Activated T-helper 1 cell treated with anti-CD3 and anti-CD28 coated beads, Interleukin-12 subunit alpha, Interleukin-12 subunit beta, Interleukin-2, Interleukin-4 antibody, amounts not matched to agents 30 ng/mL and 10 ng/mL and 1 ng/mL, durations not matched to agents 14 hours and 24 hours and 36 hours (primary cell): ENCODE measurements at regions not wholly inside any gene's neighbourhood (a gene's known extent, or its start where the extent isn't known, plus 50 kb on each side); places are given as distances from the start of the nearest gene placed in this dataset.

Source experiments
- DNase-seq: peaks from one replicate; pipeline ENCODE4 v3.0.0; 2021; ENCODE audit warnings: low spot score
- H3K27ac Mint-ChIP-seq: one replicate; pipeline ENCODE4 v1.8.0; 2021; ENCODE audit warnings: mild to moderate bottlenecking, mixed read lengths
- H3K27me3 Mint-ChIP-seq: one replicate; pipeline ENCODE4 v1.8.0; 2022; ENCODE audit warnings: mild to moderate bottlenecking, moderate library complexity, mixed read lengths; ENCODE audit not compliant: insufficient read depth
- H3K36me3 Mint-ChIP-seq: one replicate; pipeline ENCODE4 v1.8.0; 2021; ENCODE audit warnings: low read depth, mixed read lengths
- H3K4me1 Mint-ChIP-seq: one replicate; pipeline ENCODE4 v1.8.0; 2021; ENCODE audit warnings: low read depth, mixed read lengths
- H3K4me3 Mint-ChIP-seq: one replicate; pipeline ENCODE4 v1.8.0; 2021; ENCODE audit warnings: mild to moderate bottlenecking, moderate library complexity, mixed read lengths
- H3K9me3 Mint-ChIP-seq: one replicate; pipeline ENCODE4 v1.8.0; 2021; ENCODE audit warnings: mixed read lengths
- intact Hi-C: fragments of 100-400 bp; cut with micrococcal nuclease; formaldehyde crosslinking; loops from one replicate; pipeline ENCODE4 v1.15.1; 2024

GRCh38 chr9:13580760-13581159, 301.3 kb upstream of the MPDZ start:
- no peaks in the 10 kb centered on the region for H3K36me3 Mint-ChIP-seq
- peaks cover 8% of the 10 kb centered on the region for H3K9me3 Mint-ChIP-seq
- H3K4me1 Mint-ChIP-seq = no peaks in the 10 kb centered on the region
- no peaks in the 10 kb centered on the region for H3K27me3 Mint-ChIP-seq
- intact Hi-C loops = no loop called here
- no peak overlapping the region for H3K4me3 Mint-ChIP-seq
- no peak for DNase-seq
- H3K27ac Mint-ChIP-seq = no peak overlapping the region

- no peak overlapping the region for H3K27ac Mint-ChIP-seq
- intact Hi-C loops = no loop called here
Measured at GRCh38 chr9:13580131-13580530, 300.6 kb upstream of the MPDZ start.

GRCh38 chr9:13576101-13576500, 296.6 kb upstream of the MPDZ start:
- no peaks in the 10 kb centered on the region for H3K4me1 Mint-ChIP-seq
- no peak overlapping the region for H3K27ac Mint-ChIP-seq
- intact Hi-C loops = no loop called here
- H3K4me3 Mint-ChIP-seq = no peak overlapping the region
- no peaks in the 10 kb centered on the region for H3K27me3 Mint-ChIP-seq
- DNase-seq = no peak
- no peaks in the 10 kb centered on the region for H3K9me3 Mint-ChIP-seq
- H3K36me3 Mint-ChIP-seq = no peaks in the 10 kb centered on the region

More at GRCh38 chr9:13580131-13580530, 300.6 kb upstream of the MPDZ start:
- H3K27me3 Mint-ChIP-seq = no peaks in the 10 kb centered on the region
- H3K9me3 Mint-ChIP-seq = peaks cover 8% of the 10 kb centered on the region
- H3K4me1 Mint-ChIP-seq = no peaks in the 10 kb centered on the region
- no peak for DNase-seq
- no peak overlapping the region for H3K4me3 Mint-ChIP-seq
- H3K36me3 Mint-ChIP-seq = no peaks in the 10 kb centered on the region

GRCh38 chr9:13575558-13575957, 296.1 kb upstream of the MPDZ start:
- Mint-ChIP-seq H3K9me3 (no peaks in the 10 kb centered on the region), H3K4me1 (no peaks in the 10 kb centered on the region), H3K36me3 (no peaks in the 10 kb centered on the region), H3K4me3 (no peak overlapping the region), H3K27ac (no peak overlapping the region), H3K27me3 (no peaks in the 10 kb centered on the region)
- intact Hi-C loops = no loop called here
- no peak for DNase-seq

GRCh38 chr9:13570068-13570974, 290.8 kb upstream of the MPDZ start:
- Mint-ChIP-seq H3K9me3 (no peaks in the 10 kb centered on the region), H3K27me3 (no peaks in the 10 kb centered on the region), H3K4me1 (peaks cover 4% of the 10 kb centered on the region), H3K27ac (no peak overlapping the region), H3K4me3 (no peak overlapping the region), H3K36me3 (no peaks in the 10 kb centered on the region)
- no peak for DNase-seq
- intact Hi-C loops = no loop called here

GRCh38 chr9:13569602-13570067, 290.1 kb upstream of the MPDZ start:
- H3K4me3 Mint-ChIP-seq = no peak overlapping the region
- intact Hi-C loops = no loop called here
- peaks cover 4% of the 10 kb centered on the region for H3K4me1 Mint-ChIP-seq
- H3K27me3 Mint-ChIP-seq = no peaks in the 10 kb centered on the region
- DNase-seq = no peak
- H3K9me3 Mint-ChIP-seq = no peaks in the 10 kb centered on the region
- no peak overlapping the region for H3K27ac Mint-ChIP-seq
- H3K36me3 Mint-ChIP-seq = no peaks in the 10 kb centered on the region

- Mint-ChIP-seq H3K27ac (no peak overlapping the region), H3K27me3 (no peaks in the 10 kb centered on the region), H3K9me3 (no peaks in the 10 kb centered on the region), H3K4me3 (no peak overlapping the region), H3K36me3 (no peaks in the 10 kb centered on the region), H3K4me1 (peaks cover 4% of the 10 kb centered on the region)
- no peak for DNase-seq
- intact Hi-C loops = no loop called here
Measured at GRCh38 chr9:13568841-13569601, 289.5 kb upstream of the MPDZ start.

- Mint-ChIP-seq H3K36me3 (no peaks in the 10 kb centered on the region), H3K4me1 (peaks cover 4% of the 10 kb centered on the region), H3K27ac (no peak overlapping the region), H3K27me3 (no peaks in the 10 kb centered on the region), H3K9me3 (no peaks in the 10 kb centered on the region), H3K4me3 (no peak overlapping the region)
- no peak for DNase-seq
- intact Hi-C loops = no loop called here
Measured at GRCh38 chr9:13568405-13568804, 288.9 kb upstream of the MPDZ start.

GRCh38 chr9:13567833-13568232, 288.3 kb upstream of the MPDZ start:
- Mint-ChIP-seq H3K4me3 (no peak overlapping the region), H3K27me3 (no peaks in the 10 kb centered on the region), H3K9me3 (no peaks in the 10 kb centered on the region), H3K36me3 (no peaks in the 10 kb centered on the region), H3K27ac (no peak overlapping the region), H3K4me1 (peaks cover 4% of the 10 kb centered on the region)
- DNase-seq = no peak
- intact Hi-C loops = no loop called here

GRCh38 chr9:13557746-13558145, 278.3 kb upstream of the MPDZ start:
- no peaks in the 10 kb centered on the region for H3K4me1 Mint-ChIP-seq
- no peaks in the 10 kb centered on the region for H3K36me3 Mint-ChIP-seq
- H3K4me3 Mint-ChIP-seq = no peak overlapping the region
- DNase-seq = no peak
- no peaks in the 10 kb centered on the region for H3K27me3 Mint-ChIP-seq
- no peaks in the 10 kb centered on the region for H3K9me3 Mint-ChIP-seq
- intact Hi-C loops = no loop called here
- no peak overlapping the region for H3K27ac Mint-ChIP-seq

- no peaks in the 10 kb centered on the region for H3K9me3 Mint-ChIP-seq
- H3K4me3 Mint-ChIP-seq = no peak overlapping the region
- DNase-seq = no peak
- H3K27ac Mint-ChIP-seq = no peak overlapping the region
- intact Hi-C loops = no loop called here
- H3K27me3 Mint-ChIP-seq = no peaks in the 10 kb centered on the region
- no peaks in the 10 kb centered on the region for H3K36me3 Mint-ChIP-seq
- H3K4me1 Mint-ChIP-seq = no peaks in the 10 kb centered on the region
Measured at GRCh38 chr9:13556656-13557055, 277.2 kb upstream of the MPDZ start.

GRCh38 chr9:13555989-13556500, 276.6 kb upstream of the MPDZ start:
- H3K27ac Mint-ChIP-seq = no peak overlapping the region
- H3K4me1 Mint-ChIP-seq = no peaks in the 10 kb centered on the region
- intact Hi-C loops = no loop called here

GRCh38 chr9:13555516-13555915, 276.0 kb upstream of the MPDZ start:
- Mint-ChIP-seq H3K4me3 (no peak overlapping the region), H3K9me3 (peaks cover 4% of the 10 kb centered on the region), H3K27me3 (no peaks in the 10 kb centered on the region), H3K4me1 (no peaks in the 10 kb centered on the region), H3K36me3 (no peaks in the 10 kb centered on the region), H3K27ac (no peak overlapping the region)
- no peak for DNase-seq
- intact Hi-C loops = no loop called here

More at GRCh38 chr9:13555989-13556500, 276.6 kb upstream of the MPDZ start:
- no peaks in the 10 kb centered on the region for H3K27me3 Mint-ChIP-seq
- H3K9me3 Mint-ChIP-seq = peaks cover 3% of the 10 kb centered on the region
- no peak overlapping the region for H3K4me3 Mint-ChIP-seq
- DNase-seq = no peak
- no peaks in the 10 kb centered on the region for H3K36me3 Mint-ChIP-seq
